ENCODE measurements at regions not wholly inside any gene's neighbourhood (a gene's known extent, or its start where the extent isn't known, plus 50 kb on each side); places are given as distances from the start of the nearest gene placed in this dataset.

DNA sequence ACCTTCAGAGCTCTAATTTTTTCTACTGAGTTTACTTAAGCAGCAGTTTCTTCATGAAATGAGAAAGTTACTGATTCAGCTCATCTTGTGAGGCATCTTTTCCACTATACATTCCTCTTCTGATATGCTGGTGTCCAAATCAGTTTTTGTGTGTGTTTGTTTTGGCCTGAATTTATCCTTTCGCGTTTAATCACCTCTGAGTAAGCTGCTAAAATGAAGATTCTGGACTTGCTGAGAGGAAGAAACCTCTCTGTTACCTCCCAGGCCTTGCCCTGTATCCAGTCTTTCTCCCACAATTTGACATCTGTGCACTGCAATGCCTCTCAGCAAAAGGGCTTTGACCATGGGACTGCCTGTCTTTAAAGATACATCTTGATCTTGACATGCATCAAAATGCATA lies 536.2 kb upstream of the NRSN1 start:
- H3K4ac ChIP-seq (ENCODE audit: low read depth, low read length): no peak overlapping the region
- H3K14ac ChIP-seq (ENCODE audit: insufficient read depth, low read length): no peak overlapping the region
- H3K9me3 ChIP-seq (ENCODE audit: control insufficient read depth, low read depth, low read length): no peaks in the 10 kb centered on the region
- no peaks in the 10 kb centered on the region for H3K36me3 Mint-ChIP-seq (ENCODE audit: insufficient read depth in 1 of 3, low read depth in 3 of 3)
- no peak overlapping the region for H3K27ac ChIP-seq (ENCODE audit: insufficient read length, low read depth, low read length)
- no peak overlapping the region for H2BK20ac ChIP-seq (ENCODE audit: low read depth, low read length, poor library complexity, severe bottlenecking)
- no peak overlapping the region for H3K4me3 Mint-ChIP-seq
- no peak overlapping the region for H4K5ac ChIP-seq (ENCODE audit: insufficient read length, low read depth, low read length)
- no peaks in the 10 kb centered on the region for H3K27me3 ChIP-seq (ENCODE audit: insufficient read depth, low read length)
- WGBS (ENCODE audit: extremely low coverage, insufficient read length, low lambda C conversion rate): no CpG with 5 or more reads among the region's 2 CpGs
- H3K9ac ChIP-seq (ENCODE audit: extremely low read depth, insufficient read length, low read length): no peak overlapping the region
- no peak overlapping the region for H2BK120ac ChIP-seq (ENCODE audit: low read depth, low read length, poor library complexity, severe bottlenecking)
- H4K20me1 ChIP-seq (ENCODE audit: control insufficient read depth, insufficient read depth, insufficient read length): no peaks in the 10 kb centered on the region
- H3K27ac Mint-ChIP-seq: no peak overlapping the region
- no peak for DNase-seq
- no peak overlapping the region for H2BK5ac ChIP-seq (ENCODE audit: insufficient read length, low read length)
- H3T11ph ChIP-seq (ENCODE audit: low read length): no peak overlapping the region
- no peak overlapping the region for H4K8ac ChIP-seq (replicated peaks; ENCODE audit: insufficient read length, low read depth, low read length)
- no peaks in the 10 kb centered on the region; the same call in 1 of the 2 replicates for H3K27me3 Mint-ChIP-seq (ENCODE audit: low read depth)
- no peak overlapping the region for H4K91ac ChIP-seq (ENCODE audit: insufficient read length, low read depth, low read length)
- no peak overlapping the region for H3K18ac ChIP-seq (ENCODE audit: insufficient read length, low read depth, low read length)
- no peak overlapping the region for H2AFZ ChIP-seq (ENCODE audit: low read length)
- H2BK15ac ChIP-seq (ENCODE audit: low read depth, low read length): no peak overlapping the region
- H3K23ac ChIP-seq (ENCODE audit: insufficient read length, low read depth, low read length): no peak overlapping the region
- no peak overlapping the region for H3K56ac ChIP-seq (ENCODE audit: insufficient read length, low read depth, low read length)
- H3K9me3 Mint-ChIP-seq: 0 out of 5 replicates have a peak, but pooled peaks cover 0 to 2% of the 10 kb centered on the region in 2 experiments
- H3K4me2 ChIP-seq (ENCODE audit: insufficient read depth, insufficient read length, low read length): no peak overlapping the region
- H2BK12ac ChIP-seq (ENCODE audit: insufficient read length, low read depth, low read length): no peak overlapping the region
- peaks cover 0 to 2% of the 10 kb centered on the region in 2 experiments; a peak in 1 of 4 replicates for H3K4me1 Mint-ChIP-seq
- H3K79me2 ChIP-seq (ENCODE audit: insufficient read depth, low read length): no peaks in the 10 kb centered on the region
- no peaks in the 10 kb centered on the region for H3K23me2 ChIP-seq (ENCODE audit: insufficient read length, low read depth, low read length, poor library complexity, severe bottlenecking)
- TF ChIP-seq, protein P1, sequence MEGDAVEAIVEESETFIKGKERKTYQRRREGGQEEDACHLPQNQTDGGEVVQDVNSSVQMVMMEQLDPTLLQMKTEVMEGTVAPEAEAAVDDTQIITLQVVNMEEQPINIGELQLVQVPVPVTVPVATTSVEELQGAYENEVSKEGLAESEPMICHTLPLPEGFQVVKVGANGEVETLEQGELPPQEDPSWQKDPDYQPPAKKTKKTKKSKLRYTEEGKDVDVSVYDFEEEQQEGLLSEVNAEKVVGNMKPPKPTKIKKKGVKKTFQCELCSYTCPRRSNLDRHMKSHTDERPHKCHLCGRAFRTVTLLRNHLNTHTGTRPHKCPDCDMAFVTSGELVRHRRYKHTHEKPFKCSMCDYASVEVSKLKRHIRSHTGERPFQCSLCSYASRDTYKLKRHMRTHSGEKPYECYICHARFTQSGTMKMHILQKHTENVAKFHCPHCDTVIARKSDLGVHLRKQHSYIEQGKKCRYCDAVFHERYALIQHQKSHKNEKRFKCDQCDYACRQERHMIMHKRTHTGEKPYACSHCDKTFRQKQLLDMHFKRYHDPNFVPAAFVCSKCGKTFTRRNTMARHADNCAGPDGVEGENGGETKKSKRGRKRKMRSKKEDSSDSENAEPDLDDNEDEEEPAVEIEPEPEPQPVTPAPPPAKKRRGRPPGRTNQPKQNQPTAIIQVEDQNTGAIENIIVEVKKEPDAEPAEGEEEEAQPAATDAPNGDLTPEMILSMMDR (conservative IDR thresholded peaks at IDR 0.05): no peak
- H3K79me1 ChIP-seq (ENCODE audit: insufficient read depth, low read depth, low read length, poor library complexity, severe bottlenecking): no peaks in the 10 kb centered on the region
- H3K4me1 ChIP-seq (ENCODE audit: insufficient read depth, low read length): no peaks in the 10 kb centered on the region
- H2AK5ac ChIP-seq (ENCODE audit: insufficient read length, low read length): no peak overlapping the region
